Left ventricle myocardium superior (tissue), 1 donor: ENCODE measurements at regions not wholly inside any gene's neighbourhood (a gene's known extent, or its start where the extent isn't known, plus 50 kb on each side); places are given as distances from the start of the nearest gene placed in this dataset.
"Not testable (repeated sequence)": the region's sequence is repeated elsewhere in the genome, so short reads cannot be mapped to it uniquely, and the experiment has no call there.

Experiments used
- ATAC-seq: fragments of 200-7000 bp; cut with Tn5 transposase; one replicate; pipeline ENCODE4 v1.9.1; 2020; ENCODE audit warnings: mild to moderate bottlenecking, moderate library complexity
- DNase-seq: peaks from one replicate; pipeline ENCODE4 v3.0.0-alpha.2; 2020
- intact Hi-C: fragments of 100-400 bp; cut with micrococcal nuclease; formaldehyde crosslinking; loops from one replicate; pipeline ENCODE4 v1.11.0; 2022
- donor health status: DM: no; HTN: yes; CAD: no; lungs with severe emphysema.

- DNase-seq (no peak), ATAC-seq (no peak)
- intact Hi-C loops: no loop called here
Measured at GRCh38 chr1:29683472-29683871, 447.1 kb downstream of the PTPRU start.

DNA sequence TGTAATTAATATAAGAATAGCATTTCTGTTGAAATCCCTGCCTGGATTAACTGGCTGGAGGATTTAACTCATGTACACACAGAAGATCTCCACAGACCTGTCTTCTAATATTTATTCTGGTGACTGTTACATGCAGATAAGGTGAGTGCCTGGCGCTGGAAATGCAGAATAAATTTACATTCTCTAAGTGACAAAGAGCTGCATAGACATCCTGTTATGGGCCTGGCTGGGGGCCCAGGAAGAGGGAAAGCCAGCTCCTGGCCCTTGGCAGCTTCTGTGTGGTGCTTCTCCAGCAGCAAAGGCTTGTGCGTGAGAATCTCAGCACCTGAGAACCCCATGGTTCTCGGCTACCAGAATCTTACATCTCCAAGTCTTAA is 446.6 kb downstream of the PTPRU start:
- DNase-seq (no peak), ATAC-seq (peak; percentile 77)
- intact Hi-C loops: no loop called here

- DNase-seq (no peak), ATAC-seq (peak; percentile 17)
- intact Hi-C loops: no loop called here
Measured at GRCh38 chr1:29682171-29682918, 446.0 kb downstream of the PTPRU start.

DNA sequence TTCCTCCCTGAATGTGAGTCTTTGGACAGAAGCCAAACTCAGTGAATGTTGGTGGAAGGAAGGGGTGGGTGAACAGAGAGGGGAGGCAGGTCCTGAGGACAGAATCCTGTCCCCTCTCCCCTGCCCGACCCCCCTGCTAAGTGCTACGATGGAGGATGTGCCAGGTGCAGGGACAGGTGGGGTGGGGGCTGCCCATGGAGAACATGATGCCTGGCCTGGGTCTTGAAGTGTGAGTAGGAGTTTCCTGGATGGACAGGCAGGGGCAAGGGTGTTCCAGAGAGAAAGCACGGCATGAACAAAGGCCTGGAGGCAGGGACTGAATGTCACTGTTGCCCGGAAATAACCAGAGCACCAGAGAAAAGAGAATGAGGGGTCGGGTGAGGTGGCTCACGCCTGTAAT is 445.1 kb downstream of the PTPRU start:
- ATAC-seq, intact Hi-C loops, DNase-seq: not testable (repeated sequence)

- DNase-seq (no peak), ATAC-seq (no peak)
Measured at GRCh38 chr1:29679828-29680558, 443.7 kb downstream of the PTPRU start.

GRCh38 chr1:29679316-29679715 is 443.0 kb downstream of the PTPRU start:
- intact Hi-C loops: no loop called here
- ATAC-seq (no peak), DNase-seq (no peak)

More at GRCh38 chr1:29679828-29680558, 443.7 kb downstream of the PTPRU start:
- intact Hi-C loops: no loop called here

DNA sequence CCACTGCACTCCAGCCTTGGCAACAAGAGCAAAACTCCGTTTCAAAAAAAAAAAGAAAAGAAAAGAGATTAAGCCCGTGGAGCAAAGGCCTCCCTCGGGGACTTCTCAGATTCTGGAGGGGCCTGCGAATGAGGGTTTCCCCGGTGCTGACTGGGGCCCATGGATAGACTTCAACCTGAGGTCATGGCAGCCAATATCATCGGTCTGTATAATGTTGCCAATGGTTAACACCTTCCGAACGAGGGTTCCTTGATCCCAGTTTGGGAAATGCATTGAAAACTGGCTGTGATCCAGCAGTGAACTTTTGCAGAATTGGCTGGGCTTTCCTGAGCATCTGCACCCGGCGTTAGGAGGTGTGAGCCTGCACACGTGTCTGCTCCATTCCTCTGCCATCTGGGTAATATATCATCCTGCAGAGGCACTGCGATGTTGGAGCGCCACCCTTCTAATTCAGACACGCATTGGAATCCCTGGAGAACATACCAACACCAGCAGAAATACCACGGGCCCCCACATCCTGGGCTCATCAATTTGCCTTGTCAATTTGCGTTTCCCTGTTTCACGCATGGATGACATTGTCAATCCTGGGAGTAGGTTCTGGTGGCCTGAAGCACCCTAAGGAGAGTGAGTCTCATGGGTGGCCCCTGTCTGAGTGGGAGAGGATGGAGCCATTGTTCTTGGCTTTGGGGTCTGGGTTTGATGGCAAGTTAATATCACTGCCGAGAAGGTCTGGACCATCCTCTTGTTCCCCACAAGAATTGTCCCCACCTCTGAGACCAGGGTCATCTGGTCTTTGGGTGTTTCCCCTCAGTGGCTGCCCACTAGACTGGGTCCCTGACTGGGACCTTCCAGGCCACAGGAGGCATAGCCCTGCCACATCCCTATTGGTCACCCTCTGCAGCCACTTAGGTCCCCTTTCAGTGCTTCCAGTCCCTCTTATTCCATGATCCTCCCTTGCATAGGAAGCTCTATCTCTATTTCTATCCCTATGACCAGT is 441.0 kb downstream of the PTPRU start:
- intact Hi-C loops: no loop called here
- no peak for ATAC-seq
- no peak for DNase-seq

GRCh38 chr1:29676496-29676895 is 440.2 kb downstream of the PTPRU start:
- no peak for DNase-seq
- ATAC-seq: no peak
- intact Hi-C loops: no loop called here

- intact Hi-C loops: no loop called here
- DNase-seq (no peak), ATAC-seq (peak; percentile 89)
Measured at GRCh38 chr1:29675481-29676263, 439.4 kb downstream of the PTPRU start.

- ATAC-seq: no peak
- intact Hi-C loops: no loop called here
- no peak for DNase-seq
Measured at GRCh38 chr1:29674627-29675326, 438.5 kb downstream of the PTPRU start.

- ATAC-seq (no peak), DNase-seq (no peak)
- intact Hi-C loops: no loop called here
Measured at GRCh38 chr1:29673669-29674626, 437.6 kb downstream of the PTPRU start.

DNA sequence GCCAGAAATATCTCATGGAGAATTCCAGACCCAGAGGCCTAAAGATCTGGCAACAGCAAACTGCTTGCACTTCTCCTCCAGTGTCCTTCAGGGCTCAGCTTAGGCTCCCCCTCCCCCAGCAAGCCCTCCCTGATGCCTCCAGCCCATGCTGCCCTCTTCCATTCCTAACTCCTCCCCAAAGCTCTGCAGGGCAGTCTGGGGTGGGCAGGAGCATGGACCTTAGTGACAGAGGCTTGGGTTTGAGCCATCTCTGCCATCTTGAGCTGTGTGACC is 436.8 kb downstream of the PTPRU start:
- intact Hi-C loops: no loop called here
- DNase-seq: no peak
- no peak for ATAC-seq

GRCh38 chr1:29672416-29673227 is 436.3 kb downstream of the PTPRU start:
- ATAC-seq: no peak

GRCh38 chr1:29671446-29672356 is 435.4 kb downstream of the PTPRU start:
- intact Hi-C loops: no loop called here
- DNase-seq (no peak), ATAC-seq (no peak)

More at GRCh38 chr1:29672416-29673227, 436.3 kb downstream of the PTPRU start:
- intact Hi-C loops: no loop called here
- no peak for DNase-seq

- ATAC-seq (no peak), DNase-seq (no peak)
- intact Hi-C loops: no loop called here
Measured at GRCh38 chr1:29670752-29671151, 434.4 kb downstream of the PTPRU start.

DNA sequence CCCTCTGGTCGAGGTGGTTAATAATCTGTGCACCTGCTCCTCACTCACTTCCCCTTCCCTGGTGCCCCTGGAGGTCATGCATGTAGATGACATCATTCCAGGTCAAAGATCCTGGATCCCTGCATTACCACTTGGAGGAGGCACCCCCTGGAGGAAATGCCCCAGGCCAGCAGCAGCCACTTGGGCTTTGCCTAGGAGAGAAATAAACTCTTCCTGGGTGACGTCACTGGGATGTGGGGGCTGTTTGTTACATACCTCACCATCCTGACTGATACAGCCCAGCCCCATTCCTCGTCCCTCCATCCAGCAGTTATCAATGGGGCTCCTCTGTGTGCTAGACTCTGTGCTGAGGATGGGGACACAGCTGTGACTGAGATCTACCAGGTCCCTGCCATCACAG is 433.6 kb downstream of the PTPRU start:
- DNase-seq: no peak
- intact Hi-C loops: no loop called here
- ATAC-seq: no peak
